GM04503 (cell line): ENCODE measurements at regions not wholly inside any gene's neighbourhood (a gene's known extent, or its start where the extent isn't known, plus 50 kb on each side); places are given as distances from the start of the nearest gene placed in this dataset.
"Not testable (repeated sequence)": the region's sequence is repeated elsewhere in the genome, so short reads cannot be mapped to it uniquely, and the experiment has no call there.

Experiments used
- DNase-seq: peaks from one replicate; pipeline ENCODE4 v3.0.0-alpha.2; 2012; ENCODE audit warnings: low read depth

DNA sequence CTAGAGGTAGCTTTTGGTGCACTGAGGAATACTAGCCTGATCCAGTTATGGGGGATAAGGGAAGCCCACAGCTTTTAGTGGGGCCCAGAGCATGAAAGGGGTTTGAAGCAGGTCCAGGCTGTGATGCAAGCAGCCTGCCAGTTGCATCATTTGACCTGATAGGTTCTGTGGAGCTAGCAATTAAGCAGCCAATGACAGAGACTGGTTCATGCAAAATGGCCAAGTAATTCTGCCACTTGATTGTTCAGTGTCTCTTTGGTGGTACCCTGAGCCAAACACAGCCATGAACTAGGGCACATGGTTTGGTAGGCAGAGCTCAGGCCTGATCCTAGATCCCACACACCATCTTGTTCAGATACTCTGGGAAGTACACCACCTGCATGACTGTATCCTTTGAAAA, 91.0 kb upstream of the PRR23C start:
- no peak for DNase-seq

DNA sequence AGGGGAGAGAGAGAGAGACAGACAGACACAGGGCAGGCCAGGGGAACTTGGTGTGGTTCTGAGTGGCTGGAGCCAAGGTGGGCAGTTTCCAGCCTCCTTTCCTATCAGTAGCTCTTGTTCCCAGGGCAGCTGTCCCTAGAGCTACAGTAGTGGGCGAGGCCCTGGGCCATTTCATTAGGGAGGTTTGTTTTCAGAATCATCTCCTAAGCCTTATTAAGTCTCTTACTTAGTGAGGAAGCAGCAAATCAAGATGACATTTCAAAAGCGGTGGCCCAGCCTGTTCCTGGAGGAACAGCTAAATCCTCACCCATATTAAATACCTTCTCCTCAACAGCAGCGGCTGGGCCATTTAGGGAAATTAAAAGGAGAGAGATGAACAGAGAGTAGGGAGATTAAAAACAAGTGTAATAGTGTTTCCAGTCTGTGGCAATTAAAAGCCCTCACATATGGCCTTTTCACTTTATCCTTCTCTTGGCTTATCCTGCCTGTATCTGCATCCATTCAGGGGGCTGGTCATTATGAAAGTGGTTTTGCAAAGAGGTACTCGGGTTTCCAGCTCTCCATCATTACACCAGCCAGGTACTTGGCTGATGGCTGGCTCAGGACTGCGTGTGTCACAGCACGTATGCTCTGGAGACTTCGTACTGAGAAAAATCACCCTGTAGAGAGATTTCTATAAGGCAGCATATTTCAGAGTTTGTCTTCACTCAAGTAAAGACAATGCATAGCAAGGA, 91.9 kb upstream of the PRR23C start:
- no peak for DNase-seq

DNA sequence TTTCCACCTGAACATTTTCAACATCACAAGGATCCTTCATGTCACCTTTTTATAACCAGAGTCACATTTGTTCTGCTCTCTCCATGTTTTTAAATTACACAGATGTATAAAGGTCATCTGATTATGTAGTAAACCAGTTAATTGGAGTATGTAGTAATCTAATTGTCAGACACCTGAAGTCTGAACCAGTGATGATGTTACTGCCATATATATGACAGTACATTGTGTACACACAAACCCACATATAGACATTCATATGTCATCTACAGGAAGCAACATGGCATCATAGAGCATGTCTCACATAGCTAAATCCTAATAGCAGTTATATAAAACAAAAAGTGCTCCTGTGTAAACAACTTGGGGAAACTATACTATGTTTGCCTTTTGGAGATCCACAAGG, 95.9 kb upstream of the PRR23C start:
- no peak for DNase-seq

DNA sequence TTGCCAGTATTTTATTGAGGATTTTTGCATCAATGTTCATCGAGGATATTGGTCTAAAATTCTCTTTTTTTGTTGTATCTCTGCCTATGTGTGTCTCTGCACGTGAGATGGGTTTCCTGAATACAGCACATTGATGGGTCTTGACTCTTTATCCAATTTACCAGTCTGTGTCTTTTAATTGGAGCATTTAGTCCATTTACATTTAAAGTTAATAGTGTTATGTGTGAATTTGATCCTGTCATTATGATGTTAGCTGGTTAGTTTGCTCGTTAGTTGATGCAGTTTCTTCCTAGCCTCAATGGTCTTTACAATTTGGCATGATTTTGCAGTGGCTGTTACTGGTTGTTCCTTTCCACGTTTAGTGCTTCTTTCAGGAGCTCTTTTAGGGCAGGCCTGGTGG, 101.3 kb upstream of the PRR23C start:
- DNase-seq: not testable (repeated sequence)

DNA sequence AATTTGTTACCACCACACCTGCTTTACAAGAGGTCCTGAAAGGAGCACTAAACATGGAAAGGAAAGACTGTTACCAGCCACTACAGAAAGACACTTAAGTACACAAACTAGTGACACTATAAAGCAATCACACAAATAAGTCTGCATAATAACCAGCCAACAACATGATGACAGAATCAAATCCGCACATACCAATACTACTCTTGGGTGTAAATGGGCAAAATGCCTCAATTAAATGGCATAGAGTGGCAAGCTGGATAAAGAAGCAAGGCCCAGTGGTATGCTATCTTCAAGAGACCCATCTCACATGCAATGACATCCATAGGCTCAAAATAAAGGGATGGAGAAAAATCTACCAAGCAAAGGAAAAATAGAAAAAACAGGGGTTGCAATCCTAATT, 106.8 kb upstream of the PRR23C start:
- no peak for DNase-seq

DNA sequence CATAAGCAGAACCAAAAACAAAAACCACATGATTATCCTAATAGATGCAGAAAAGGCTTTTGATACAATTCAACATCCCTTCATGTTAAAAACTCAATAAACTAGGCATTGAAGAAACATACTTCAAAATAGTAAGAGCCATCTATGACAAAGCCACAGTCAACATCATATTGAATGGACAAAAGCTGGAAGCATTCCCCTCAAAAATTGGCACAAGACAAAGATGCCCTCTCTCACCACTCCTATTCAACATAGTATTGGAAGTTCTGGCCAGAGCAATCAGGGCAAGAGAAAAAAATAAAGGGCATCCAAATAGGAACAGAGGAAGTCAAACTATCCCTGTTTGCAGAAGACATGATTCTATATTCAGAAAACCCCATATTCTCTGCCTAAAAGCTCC, 108.7 kb upstream of the PRR23C start:
- DNase-seq: not testable (repeated sequence)

DNA sequence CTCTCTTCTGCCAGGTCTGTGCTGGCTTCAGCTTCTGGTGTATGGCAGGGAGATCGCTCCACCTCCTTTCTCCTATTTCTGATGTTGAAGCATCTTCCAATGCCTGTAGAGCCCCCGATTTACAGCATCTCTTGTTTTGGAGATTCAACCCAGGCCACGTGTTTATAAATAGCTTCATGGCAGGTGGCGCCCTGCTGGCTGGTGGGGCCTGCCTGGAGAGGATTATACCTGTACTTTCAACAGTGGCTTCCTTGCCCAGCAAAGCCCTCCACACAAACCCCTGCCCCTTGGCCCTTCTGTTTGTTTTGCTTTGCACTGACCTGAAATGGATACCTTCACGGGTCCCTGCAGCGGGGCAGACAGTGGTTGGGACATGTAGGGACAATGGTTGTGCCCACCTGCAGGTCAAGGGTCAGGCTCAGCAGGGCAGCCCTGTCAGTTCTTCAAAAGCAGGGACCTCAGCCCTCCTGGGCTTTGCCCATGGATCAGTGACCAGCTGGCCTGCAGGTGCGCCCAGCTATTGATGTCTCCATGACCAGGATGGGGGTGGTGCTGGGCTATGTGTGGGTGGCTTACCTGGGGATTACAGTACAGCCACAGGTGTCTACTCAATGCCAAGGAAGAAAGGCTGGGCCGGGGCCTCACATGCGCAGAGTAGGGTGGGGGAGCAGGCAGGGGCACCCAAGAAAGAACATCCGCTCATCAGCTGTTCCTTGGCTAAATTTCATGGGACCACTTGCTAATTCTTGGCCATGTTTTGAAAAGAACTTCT, 112.7 kb upstream of the PRR23C start:
- no peak for DNase-seq

DNA sequence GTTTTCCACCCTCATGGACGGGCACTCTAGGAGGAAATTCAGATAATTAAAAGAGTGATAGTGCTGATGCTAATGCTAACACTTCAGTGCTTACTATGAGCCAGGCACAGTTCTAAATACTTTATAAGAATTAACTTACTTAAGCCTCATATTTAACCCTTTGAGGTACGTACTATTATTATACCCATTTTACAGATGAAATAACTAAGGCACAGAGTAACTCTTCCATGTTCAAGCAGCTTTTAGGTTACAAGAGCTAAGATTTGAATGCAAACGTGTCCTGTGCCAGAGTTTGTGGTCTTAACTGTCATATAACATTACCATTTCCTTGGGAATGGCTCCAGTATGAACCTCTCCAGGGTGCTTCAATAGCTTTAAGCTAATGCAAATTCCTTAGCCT, 114.7 kb upstream of the PRR23C start:
- DNase-seq: no peak

DNA sequence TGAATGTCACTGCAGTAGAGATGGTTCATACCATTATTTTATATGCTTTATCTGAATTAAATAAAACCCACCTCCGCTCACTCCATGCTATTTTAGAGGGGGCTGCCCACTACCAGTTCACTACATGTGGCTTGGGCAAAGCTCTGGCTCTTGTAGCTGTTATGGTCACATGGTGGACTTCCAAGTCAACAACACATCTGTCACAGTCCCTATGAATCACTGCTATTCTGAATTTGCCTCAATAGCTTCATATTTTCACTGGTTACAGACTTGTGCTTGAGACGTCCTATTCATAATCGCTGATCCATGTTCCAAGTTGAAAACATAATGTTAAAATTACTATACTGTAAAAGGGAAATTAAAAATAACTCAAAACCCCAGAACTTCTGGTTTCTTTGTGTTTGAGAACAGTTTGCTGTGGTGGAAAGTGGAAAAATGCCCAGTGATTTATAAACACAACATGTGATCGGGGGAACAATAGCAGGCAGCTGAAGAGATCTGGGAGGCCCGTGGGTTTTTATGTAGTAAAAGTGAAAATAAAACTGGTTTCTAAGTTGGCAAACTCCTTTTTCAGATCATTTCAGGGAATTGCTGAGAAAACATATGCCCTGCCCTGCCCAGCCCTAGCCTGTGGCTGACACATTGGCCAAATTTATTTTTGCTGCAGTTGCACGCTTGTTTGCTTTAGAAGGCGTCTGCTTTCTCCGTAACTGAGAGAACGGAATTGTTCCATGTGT, 128.8 kb upstream of the PRR23C start:
- peak; percentile 17 for DNase-seq

DNA sequence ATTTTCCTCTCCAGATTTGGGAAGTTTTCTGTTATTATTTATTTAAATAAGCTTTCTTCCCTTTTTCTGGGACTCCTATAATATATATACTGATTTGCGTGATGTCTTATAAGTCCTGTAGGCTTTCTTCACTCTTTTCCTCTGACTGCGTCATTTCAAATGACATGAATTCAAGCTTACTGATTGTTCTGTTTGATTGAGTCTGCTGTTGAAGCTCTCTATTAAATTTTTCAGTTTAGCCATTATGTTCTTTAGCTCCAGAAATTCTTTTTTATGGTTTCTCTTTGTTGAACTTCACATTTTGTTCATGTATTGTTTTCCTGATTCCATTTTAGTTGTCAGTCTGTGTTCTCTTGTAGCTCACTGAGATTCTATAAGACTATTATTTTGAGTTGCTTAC, 135.8 kb upstream of the PRR23C start:
- no peak for DNase-seq

DNA sequence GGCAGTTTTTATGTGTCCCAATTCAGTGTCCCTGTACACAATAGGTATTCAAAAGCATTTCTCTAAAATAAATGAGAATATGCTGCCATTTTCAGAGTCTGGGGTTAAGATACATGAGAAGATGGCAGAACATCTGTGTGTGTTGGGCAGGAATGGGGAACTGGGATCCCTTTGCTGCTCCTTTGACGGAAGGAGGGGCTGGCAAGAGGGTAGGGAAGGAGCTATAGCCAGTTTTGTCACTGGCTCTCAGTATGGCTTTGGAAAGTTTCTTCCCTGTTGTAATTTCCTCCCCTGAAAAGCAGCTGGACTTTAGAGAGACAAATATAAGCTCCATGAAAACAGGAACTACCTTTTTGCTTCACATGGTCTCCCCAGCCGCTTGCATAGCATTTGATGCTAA, 137.5 kb upstream of the PRR23C start:
- DNase-seq: no peak

DNA sequence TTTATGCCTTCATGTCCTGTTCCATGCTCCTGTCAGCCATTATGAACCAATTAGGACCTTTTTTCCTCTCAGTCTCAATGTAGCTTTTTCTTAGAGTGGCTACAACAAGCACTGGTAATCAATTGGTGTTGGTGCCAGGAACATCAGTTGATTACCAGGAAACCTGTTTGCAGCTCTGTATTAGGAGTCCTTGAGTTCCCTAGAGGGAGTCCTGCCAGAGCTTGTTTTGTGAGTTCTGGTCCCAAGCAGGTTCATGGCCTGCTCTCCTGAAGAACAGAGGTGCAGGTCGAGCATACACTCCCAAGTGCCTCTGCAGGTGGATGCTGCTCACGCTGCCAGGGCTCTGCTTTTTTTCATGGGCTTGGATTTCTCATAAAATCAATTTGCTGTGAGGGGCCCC, 137.9 kb upstream of the PRR23C start:
- DNase-seq: no peak

DNA sequence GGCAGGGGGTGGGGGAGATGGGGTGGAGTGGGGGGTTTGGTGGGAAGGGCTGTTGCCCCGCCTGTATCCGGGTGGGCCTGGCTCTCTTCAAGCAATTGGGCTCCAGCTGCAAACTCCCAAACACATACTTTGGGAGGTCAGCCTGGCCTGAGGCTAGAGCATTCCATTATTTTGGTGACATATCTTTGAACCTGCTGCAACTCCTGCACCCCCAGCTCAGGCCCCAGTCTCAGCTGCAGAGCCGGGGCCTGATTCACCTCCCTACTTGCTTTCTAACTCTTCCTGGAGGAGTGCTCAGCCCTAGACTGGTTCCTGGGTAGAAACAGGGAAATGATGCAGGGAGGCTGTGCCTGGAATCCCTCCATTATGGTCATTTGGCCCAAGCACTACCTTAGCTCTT, 140.8 kb upstream of the PRR23C start:
- DNase-seq: no peak

DNA sequence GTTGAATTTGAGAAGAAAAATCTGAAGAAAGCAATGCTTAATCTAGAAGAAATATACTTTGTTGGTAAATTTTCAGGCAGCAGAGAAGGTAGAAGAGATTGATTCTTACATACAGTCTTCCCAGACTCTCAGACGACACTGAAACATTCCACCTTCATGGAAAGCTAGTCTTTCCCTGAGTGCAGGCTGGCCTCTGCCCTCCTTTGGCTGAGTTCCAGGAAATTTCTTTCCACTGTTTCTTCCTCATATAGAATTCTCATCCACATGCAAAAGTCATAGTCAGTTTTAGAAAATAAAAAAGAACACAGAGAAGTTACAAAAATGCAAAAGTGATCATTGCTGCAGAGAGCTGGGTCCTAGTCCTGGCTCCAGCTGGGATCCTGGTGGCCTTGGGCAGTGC, 142.5 kb upstream of the PRR23C start:
- no peak for DNase-seq

DNA sequence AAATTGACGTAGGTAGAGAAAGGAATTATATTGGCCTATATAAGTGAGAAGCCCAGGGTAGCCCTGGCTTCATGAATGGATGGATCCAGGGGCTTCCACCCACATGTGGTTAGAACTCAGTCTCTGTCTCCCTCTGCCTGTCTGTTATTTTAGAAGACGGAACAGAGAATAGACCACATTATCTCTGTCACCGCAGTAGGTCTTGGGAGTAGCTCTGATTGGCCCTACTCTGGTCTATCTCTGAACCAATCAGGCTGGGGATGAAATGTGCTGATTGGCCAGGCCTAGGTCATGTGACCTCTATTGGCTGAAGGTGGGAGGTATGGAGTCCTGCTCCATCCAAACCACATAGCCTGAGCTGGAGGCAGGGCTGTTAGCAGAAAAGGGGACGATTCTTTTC, 143.0 kb upstream of the PRR23C start:
- no peak for DNase-seq

DNA sequence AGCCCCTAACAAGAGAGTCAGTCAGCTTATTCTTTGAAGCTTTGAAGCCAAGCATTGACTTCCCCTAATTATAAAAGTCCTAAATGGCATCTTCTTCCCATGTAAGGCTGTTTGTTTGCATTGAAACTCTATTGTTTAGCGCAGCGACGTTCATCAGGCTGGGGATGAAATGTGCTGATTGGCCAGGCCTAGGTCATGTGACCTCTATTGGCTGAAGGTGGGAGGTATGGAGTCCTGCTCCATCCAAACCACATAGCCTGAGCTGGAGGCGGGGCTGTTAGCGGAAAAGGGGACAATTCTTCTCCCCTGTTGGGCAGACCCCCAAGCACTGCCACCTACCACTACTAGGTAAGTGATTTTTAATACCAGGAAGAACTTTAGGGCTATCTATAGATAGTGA, 145.3 kb upstream of the PRR23C start:
- no peak for DNase-seq

DNA sequence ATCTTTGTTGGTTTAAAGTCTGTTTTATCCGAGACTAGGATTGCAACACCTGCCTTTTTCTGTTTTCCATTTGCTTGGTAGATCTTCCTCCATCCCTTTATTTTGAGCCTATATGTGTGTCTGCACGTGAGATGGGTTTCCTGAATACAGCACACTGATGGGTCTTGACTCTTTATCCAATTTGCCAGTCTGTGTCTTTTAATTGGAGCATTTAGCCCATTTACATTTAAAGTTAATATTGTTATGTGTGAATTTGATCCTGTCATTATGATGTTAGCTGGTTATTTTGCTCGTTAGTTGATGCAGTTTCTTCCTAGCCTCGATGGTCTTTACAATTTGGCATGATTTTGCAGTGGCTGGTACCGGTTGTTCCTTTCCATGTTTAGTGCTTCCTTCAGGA, 149.4 kb upstream of the MRPS22 start:
- not testable (repeated sequence) for DNase-seq

DNA sequence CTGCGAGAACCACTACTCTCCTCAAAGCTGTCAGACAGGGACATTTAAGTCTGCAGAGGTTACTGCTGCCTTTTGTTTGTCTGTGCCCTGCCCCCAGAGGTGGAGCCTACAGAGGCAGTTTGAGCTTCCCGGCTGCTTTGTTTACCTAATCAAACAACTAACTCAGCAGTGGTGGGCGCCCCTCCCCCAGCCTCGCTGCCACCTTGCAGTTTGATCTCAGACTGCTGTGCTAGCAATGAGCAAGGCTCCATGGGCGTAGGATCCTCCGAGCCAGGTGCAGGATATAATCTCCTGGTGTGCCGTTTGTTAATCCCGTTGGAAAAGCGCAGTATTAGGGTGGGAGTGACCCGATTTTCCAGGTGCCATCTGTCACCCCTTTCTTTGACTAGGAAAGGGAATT, 147.7 kb upstream of the MRPS22 start:
- DNase-seq: not testable (repeated sequence)

DNA sequence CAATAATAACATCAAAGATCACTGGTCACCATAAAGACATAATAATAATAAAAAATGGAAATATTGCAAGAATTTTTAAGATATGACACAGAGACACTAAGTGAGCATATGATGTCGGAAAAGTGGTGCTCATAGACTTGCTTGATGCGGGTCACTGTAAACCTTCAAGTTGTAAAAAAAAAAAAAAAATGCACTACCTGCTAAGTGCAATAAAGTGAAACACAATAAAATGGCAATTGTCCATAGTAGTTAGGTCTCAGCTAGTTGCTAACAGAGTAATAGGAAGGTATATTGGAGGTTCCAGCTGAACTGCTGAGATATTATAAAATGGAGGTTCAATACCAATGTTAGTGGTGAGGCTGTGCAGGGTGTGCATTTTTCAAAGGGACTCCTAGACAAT, 146.6 kb upstream of the MRPS22 start:
- DNase-seq: no peak

DNA sequence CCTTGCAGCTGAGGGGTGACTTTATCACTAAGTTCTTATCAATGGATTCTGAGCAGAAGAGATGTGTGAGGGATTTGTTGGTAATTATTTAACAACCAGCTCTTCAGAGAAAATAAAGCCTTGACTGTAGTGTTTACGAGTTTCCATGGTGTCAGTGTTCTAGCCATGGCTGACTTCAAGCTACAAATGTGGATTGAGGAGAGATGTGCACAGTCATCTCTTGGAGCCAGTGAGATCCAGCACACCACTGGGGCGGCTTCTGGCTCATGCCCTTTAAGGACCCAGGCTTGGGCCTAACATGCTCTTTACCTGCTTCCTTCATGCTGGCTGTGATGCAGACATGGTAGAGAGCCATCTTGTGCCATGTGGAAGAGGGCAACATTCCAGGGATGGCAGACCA, 145.6 kb upstream of the MRPS22 start:
- no peak for DNase-seq

DNA sequence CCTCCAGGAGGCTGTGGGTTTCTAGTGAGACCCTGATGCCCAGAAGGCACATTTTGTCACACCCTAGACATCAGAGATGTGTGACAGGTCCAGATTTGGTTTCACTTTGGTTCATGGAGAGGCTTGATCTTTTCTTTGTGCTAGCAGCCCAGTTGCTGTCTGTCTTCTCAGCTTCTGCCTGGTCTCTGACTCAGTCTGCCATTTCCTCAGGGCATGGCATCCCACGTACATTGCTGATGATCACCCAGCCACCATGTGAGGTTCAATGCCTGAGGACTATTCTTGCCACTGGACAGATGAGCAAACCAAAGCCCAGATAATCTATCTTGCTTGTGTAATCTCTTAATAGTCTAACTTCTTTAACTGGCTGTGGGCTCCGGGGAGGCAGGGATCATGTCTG, 144.9 kb upstream of the MRPS22 start:
- DNase-seq: no peak

DNA sequence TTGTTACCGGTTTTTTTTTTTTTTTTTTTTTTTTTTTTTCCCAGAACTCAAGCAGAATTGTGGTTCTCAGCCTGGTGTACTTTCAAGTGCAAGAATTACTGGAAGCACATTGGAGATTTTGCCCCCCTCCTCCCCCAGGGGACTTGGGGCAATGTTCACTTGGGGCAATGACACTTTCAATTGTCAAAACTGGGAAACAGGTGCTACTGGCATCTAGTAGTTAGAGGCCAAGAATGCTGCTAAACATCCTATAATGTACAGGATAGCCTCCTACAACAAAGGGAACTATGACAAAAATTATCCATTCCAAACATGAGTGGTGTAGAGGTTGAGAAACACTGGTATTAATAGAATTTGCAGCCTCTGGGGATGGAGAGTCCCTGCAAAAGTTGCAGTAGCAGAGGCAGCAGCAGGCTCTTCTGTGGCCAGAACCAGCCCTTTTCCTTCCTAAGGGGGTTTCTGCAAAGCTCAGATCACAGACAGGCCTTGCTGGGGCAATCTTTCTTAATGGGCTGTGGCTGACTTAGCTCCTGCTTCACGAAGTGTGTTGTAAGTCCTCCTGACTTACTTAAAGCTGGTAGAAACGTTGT, 144.3 kb upstream of the MRPS22 start:
- no peak for DNase-seq
